ENCODE measurements at regions not wholly inside any gene's neighbourhood (a gene's known extent, or its start where the extent isn't known, plus 50 kb on each side); places are given as distances from the start of the nearest gene placed in this dataset.
A peak's percentile ranks its signal among the peaks of the same experiment; 100 is the strongest.
"Not testable (repeated sequence)": the region's sequence is repeated elsewhere in the genome, so short reads cannot be mapped to it uniquely, and the experiment has no call there.

DNA sequence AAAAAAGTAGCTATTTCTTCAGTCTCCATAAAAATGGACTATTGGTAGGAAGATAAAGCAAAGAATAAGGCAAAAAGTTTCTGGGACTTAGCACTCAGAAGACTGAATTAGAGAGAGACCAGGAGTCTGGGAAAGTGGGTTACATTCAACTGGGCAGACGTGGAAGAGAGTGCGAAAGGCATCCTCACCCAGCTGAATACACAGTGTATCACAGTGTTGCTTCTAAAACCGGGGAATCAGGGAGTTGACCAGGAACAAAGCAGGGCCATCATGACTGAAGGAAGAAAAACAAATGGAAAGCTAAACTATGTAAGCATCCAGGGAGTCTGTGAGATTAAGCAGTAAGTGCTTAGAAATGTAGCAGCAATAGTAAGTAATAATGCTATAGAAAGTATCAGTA, 452.9 kb upstream of the MAN1A1 start:
- DNase-seq (ENCODE audit: low spot score): no peak

DNA sequence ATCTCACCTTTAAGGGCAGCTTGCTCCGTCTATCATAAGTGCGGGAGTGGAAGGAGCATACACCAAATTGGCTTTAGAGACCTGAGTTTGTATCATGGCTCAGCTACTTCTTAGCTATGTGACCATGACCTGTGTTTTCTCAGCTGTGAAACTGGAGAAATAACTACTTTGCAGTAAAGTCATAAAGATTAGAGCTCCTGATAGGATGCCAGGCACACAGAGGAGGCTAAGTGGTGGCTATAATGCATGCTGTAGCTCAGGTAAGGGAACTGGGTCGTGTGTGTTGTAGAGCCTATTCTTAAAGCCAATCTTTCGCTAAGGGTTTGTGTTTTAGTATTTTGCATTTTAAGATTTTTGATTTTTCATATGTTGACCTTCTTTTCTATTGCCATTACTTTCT, 451.5 kb upstream of the MAN1A1 start:
- DNase-seq (ENCODE audit: low spot score): no peak

DNA sequence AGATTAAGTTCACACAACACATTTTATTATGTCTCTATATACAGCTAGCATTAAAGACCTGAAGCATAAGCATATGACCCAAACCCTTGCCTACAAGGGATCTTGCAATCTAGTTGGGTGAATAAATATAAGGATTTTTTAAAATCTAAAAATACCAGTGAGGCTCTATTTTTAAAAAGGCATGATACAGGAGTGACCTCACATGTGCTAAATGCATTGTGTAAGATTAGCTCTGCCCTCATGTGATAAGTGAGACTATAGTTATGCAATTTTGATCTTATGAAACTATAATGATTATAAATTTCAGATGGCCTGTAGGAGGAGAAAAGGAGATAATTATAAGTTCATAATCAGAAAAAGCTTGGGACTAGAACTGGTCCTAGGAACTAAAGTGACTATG, 451.0 kb upstream of the MAN1A1 start:
- DNase-seq (ENCODE audit: low spot score): no peak

DNA sequence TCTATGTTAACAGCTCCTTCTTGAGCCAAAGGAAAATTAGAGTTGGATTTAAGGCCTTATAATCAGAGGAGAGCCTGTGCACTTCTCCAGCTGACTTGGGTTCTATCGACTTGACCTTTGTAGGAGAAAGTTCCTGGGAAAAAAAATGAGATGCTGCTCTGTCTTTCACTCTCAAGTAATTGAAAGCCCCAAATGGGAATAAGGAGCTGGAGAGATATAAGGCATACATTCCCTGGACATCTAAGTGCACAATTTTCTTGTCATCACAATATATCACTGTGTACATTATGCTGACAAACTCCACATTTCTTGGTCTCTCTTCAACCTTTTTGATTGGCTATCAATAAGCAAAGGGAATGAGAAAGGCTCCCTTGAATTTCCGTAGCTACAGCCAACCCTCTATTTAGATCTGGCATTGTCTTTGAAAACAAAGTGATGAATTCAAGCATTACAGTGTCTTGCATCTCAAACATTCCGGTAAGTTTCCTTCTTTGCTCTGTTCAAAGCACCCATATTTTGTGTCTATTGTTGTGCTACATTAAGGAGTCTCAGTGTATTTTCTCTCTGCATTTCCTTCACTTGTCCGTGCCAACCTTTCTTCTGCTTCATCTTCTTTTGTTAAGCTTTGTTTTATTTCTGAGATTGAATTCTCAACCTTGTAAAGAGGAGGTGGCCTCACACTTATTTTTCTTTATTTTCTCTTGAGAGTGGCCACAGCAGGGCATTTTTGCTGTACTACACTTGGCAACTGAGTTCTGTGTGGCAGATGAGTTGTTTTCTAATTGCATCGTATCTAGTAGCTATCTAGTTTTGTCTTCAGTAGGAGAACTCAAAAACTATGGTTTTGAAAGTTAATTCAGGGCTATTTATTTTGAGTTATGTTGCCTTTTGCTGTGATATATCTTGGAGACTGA, 450.3 kb upstream of the MAN1A1 start:
- no peak for DNase-seq (ENCODE audit: low spot score)

DNA sequence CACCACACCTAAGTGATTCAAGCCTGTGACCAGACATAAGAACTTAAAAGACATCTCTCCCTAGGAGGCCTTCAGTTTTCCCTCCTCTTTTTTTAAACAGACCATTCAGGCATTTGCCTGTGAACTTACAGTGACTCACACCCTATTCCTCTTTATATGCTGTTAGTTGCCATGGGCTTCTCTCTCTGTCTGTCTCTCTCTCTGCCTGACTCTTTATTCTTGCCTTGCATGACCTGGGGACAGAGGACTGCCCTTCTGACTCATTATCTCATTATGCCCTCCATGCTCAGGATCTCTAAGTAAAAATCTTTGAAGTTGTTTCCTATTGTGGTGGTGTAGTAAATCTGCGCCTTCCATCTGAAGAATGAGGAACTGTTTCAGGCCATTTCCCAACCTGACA, 442.2 kb upstream of the MAN1A1 start:
- peak; percentile 62 for DNase-seq (ENCODE audit: low spot score)

GRCh38 chr6:119781365-119781764, 431.8 kb upstream of the MAN1A1 start:
- no peak for DNase-seq (ENCODE audit: low spot score)

DNA sequence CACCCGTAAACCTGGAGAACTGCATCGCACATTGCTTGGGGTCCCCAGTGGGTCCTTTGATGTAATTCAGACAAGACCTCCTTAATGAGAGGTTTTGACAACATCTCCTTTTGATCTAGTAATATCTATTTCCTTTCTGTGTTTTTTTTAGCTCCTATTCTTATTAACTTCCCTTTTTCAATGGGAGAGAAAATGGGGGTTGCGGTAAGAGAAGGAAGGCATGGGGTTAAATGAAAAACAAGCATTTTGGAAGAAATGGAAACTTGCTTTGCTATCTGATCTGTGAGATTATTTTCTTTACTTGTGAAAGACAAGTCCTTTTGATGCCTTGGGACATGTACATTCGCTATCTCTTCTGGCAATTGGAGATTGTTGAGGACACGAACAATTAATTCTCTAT, 418.6 kb upstream of the MAN1A1 start:
- no peak for DNase-seq (ENCODE audit: low spot score)

- DNase-seq (ENCODE audit: low spot score): no peak
Measured at GRCh38 chr6:119764927-119765681, 415.5 kb upstream of the MAN1A1 start.

DNA sequence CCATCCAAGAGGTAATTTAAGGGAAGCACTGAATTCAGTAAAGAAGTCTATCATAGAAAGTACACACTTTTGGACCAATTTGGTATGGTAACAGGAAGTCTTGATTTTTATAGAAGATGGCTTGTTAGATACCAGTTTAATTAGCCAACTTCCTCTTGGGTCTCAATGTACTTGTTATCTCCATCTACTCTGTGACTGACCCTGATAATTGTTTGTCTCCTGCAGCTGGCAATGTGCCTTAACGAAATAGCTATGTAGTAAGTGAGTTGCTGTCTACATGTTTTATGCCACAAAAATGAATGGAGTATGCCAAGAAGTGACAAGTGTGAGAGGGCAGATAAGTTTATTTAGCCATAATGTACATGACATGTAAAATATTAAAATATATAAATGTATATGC, 410.5 kb upstream of the MAN1A1 start:
- no peak for DNase-seq (ENCODE audit: low spot score)

- no peak for DNase-seq (ENCODE audit: low spot score)
Measured at GRCh38 chr6:119758385-119758784, 408.8 kb upstream of the MAN1A1 start.

GRCh38 chr6:119757467-119757866, 407.9 kb upstream of the MAN1A1 start:
- DNase-seq (ENCODE audit: low spot score): no peak

DNA sequence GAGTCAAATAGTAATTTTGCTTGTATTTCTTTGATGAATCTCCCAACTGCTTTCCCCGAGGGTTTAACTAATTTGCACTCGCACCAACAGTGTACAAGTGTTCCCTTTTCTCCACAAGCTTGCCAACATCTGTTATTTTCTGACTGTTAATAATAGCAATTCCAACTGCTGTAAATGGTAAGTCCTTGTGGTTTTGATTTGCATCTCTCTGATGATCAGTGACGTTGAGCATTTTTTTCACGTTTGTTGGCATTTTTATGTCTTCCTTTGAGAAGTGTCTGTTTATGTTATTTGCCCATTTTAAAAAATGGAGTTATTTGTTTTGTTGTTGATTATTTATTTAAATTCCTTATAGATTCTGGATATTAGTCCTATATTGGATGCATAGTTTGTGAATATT, 399.8 kb upstream of the MAN1A1 start:
- DNase-seq (ENCODE audit: low spot score): no peak

GRCh38 chr6:119748535-119748934, 399.0 kb upstream of the MAN1A1 start:
- not testable (repeated sequence) for DNase-seq (ENCODE audit: low spot score)

DNA sequence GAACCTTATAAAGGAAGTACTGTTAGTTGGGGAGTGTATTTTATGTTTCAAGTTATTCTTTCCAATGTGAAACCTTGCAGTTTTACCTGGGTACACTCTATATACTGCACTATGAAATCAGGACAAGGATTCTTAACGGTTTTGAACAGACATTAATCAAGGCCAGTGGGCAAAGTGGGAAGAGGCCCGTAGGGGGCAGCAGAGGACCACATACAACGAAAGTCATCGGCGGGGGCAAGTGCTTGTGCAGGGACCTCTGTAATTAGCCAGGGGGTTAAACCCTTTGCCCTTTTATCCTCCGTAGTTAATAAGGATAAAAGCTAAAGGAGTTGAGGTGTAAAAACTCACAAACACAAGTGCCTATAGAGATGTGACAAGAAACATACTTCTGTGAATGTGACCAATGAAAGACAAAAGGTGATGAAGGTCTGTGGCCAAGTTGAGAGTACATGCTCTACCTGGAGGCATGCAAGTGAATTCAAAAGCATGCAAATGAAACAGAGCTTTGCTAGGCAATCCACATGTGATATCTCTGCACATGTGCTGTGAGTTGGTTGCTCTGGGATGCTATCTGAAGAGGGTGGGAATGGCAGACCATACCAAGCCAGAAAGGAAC, 392.7 kb upstream of the MAN1A1 start:
- DNase-seq (ENCODE audit: low spot score): peak; percentile 56

GRCh38 chr6:119739769-119740168, 390.2 kb upstream of the MAN1A1 start:
- no peak for DNase-seq (ENCODE audit: low spot score)

GRCh38 chr6:119738425-119738824, 388.9 kb upstream of the MAN1A1 start:
- DNase-seq (ENCODE audit: low spot score): no peak

GRCh38 chr6:119736296-119737021, 386.9 kb upstream of the MAN1A1 start:
- no peak for DNase-seq (ENCODE audit: low spot score)

GRCh38 chr6:119735530-119735929, 386.0 kb upstream of the MAN1A1 start:
- DNase-seq (ENCODE audit: low spot score): no peak

DNA sequence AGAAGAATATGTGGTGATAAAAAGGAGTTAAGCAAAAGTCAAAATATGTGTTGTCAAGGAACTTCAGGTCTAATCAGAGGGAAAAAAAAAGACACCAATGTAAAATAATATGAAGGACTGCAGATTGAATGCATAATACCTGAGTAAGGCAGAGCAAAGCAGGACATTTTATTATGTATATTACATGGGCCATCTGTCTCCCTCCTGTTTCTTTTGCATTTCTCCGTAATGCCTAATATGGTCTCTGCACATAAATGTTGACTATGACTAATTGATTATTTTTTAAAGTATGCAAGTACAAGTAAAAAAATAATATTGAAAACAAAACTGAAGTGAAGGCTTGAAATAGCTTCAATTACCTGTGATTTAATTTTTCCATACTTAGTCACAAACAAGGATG, 384.7 kb upstream of the MAN1A1 start:
- no peak for DNase-seq (ENCODE audit: low spot score)

GRCh38 chr6:119728935-119729334, 379.4 kb upstream of the MAN1A1 start:
- no peak for DNase-seq (ENCODE audit: low spot score)

- no peak for DNase-seq (ENCODE audit: low spot score)
Measured at GRCh38 chr6:119728220-119728750, 378.7 kb upstream of the MAN1A1 start.

Data from kidney tubule cell (primary cell).